ENCODE measurements at regions not wholly inside any gene's neighbourhood (a gene's known extent, or its start where the extent isn't known, plus 50 kb on each side); places are given as distances from the start of the nearest gene placed in this dataset.

GRCh38 chr13:90320664-90321063 lies 1026.8 kb upstream of the MIR17HG start:
- no peak for DNase-seq (ENCODE audit: low spot score)
- no peak for ATAC-seq
- H3K36me3 Mint-ChIP-seq: no peaks in the 10 kb centered on the region
- H3K4me3 Mint-ChIP-seq: no peak overlapping the region
- ChIA-PET CTCF (no interaction called here), POLR2A (no interaction called here)
- H3K4me1 Mint-ChIP-seq: no peaks in the 10 kb centered on the region
- TF ChIP-seq ZNF317 (CRISPR knock-in tag; IDR thresholded peaks at IDR 0.05; ENCODE audit: borderline replicate concordance, low read depth) (no peak), ATF6 (CRISPR knock-in tag; IDR thresholded peaks at IDR 0.05) (no peak), ARID4B (CRISPR knock-in tag; IDR thresholded peaks at IDR 0.05; ENCODE audit: borderline replicate concordance) (no peak), ZNF121 (CRISPR knock-in tag; IDR thresholded peaks at IDR 0.05) (no peak), FOXJ3 (CRISPR knock-in tag; IDR thresholded peaks at IDR 0.05; ENCODE audit: borderline replicate concordance) (no peak)
- H3K27ac Mint-ChIP-seq: no peak overlapping the region
- no peaks in the 10 kb centered on the region for H3K9me3 Mint-ChIP-seq
- no peaks in the 10 kb centered on the region for H3K27me3 Mint-ChIP-seq (ENCODE audit: low read depth)

- Mint-ChIP-seq H3K4me3 (no peak overlapping the region), H3K9me3 (no peaks in the 10 kb centered on the region), H3K36me3 (no peaks in the 10 kb centered on the region), H3K4me1 (no peaks in the 10 kb centered on the region), H3K27ac (no peak overlapping the region), H3K27me3 (ENCODE audit: low read depth) (no peaks in the 10 kb centered on the region)
- CTCF ChIA-PET: no interaction called here
- TF ChIP-seq ZBTB43 (CRISPR knock-in tag; IDR thresholded peaks at IDR 0.05) (no peak), KAT7 (CRISPR knock-in tag; IDR thresholded peaks at IDR 0.05; ENCODE audit: borderline replicate concordance) (no peak), GRHL2 (CRISPR knock-in tag; IDR thresholded peaks at IDR 0.05; ENCODE audit: insufficient replicate concordance, severe bottlenecking) (no peak), HMGA2 (CRISPR knock-in tag; IDR thresholded peaks at IDR 0.05) (no peak), ZNF138 (CRISPR knock-in tag; conservative IDR thresholded peaks at IDR 0.05) (no peak), USF2 (CRISPR knock-in tag; IDR thresholded peaks at IDR 0.05) (no peak), MYBL2 (CRISPR knock-in tag; IDR thresholded peaks at IDR 0.05) (no peak)
- ATAC-seq: no peak
- DNase-seq (ENCODE audit: low spot score): no peak
- POLR2A ChIA-PET: no interaction called here
Observed at GRCh38 chr13:90321281-90321931, 1026.1 kb upstream of the MIR17HG start.

- no peaks in the 10 kb centered on the region for H3K36me3 Mint-ChIP-seq
- no peak overlapping the region for H3K4me3 Mint-ChIP-seq
- TF ChIP-seq NR3C1 (CRISPR knock-in tag; conservative IDR thresholded peaks at IDR 0.05; ENCODE audit: low read depth): no peak
- no peak for TF ChIP-seq TCF7 (CRISPR knock-in tag; IDR thresholded peaks at IDR 0.05; ENCODE audit: low read depth)
- no peak for TF ChIP-seq GABPB1 (CRISPR knock-in tag; IDR thresholded peaks at IDR 0.05)
- TF ChIP-seq MXD4 (CRISPR knock-in tag; IDR thresholded peaks at IDR 0.05; ENCODE audit: borderline replicate concordance): no peak
- no peak for TF ChIP-seq ATF2 (CRISPR knock-in tag; IDR thresholded peaks at IDR 0.05; ENCODE audit: borderline replicate concordance, low read depth)
- no peak for TF ChIP-seq NR1H2 (CRISPR knock-in tag; IDR thresholded peaks at IDR 0.05)
- no peak for TF ChIP-seq ESRRA (CRISPR knock-in tag; IDR thresholded peaks at IDR 0.05; ENCODE audit: borderline replicate concordance)
- TF ChIP-seq NFATC4 (CRISPR knock-in tag; IDR thresholded peaks at IDR 0.05): no peak
- TF ChIP-seq NFYB (CRISPR knock-in tag; conservative IDR thresholded peaks at IDR 0.05; ENCODE audit: low read depth): no peak
- no peak for TF ChIP-seq ZSCAN18 (CRISPR knock-in tag; IDR thresholded peaks at IDR 0.05)
Observed at GRCh38 chr13:90329641-90330040, 1017.8 kb upstream of the MIR17HG start.

More at GRCh38 chr13:90329641-90330040, 1017.8 kb upstream of the MIR17HG start:
- DNase-seq (ENCODE audit: low spot score) (no peak), ATAC-seq (no peak)
- Mint-ChIP-seq H3K27me3 (ENCODE audit: low read depth) (no peaks in the 10 kb centered on the region), H3K4me1 (no peaks in the 10 kb centered on the region), H3K9me3 (no peaks in the 10 kb centered on the region), H3K27ac (no peak overlapping the region)
- POLR2A ChIA-PET: interaction anchor here (0.5 kb wide), 1 partner anchor 351 kb away, joined by 4 read pairs; no protein-coding TSS in a partner anchor
- CTCF ChIA-PET: no interaction called here
